ENCODE measurements at regions not wholly inside any gene's neighbourhood (a gene's known extent, or its start where the extent isn't known, plus 50 kb on each side); places are given as distances from the start of the nearest gene placed in this dataset.
"Not testable (repeated sequence)": the region's sequence is repeated elsewhere in the genome, so short reads cannot be mapped to it uniquely, and the experiment has no call there.

DNA sequence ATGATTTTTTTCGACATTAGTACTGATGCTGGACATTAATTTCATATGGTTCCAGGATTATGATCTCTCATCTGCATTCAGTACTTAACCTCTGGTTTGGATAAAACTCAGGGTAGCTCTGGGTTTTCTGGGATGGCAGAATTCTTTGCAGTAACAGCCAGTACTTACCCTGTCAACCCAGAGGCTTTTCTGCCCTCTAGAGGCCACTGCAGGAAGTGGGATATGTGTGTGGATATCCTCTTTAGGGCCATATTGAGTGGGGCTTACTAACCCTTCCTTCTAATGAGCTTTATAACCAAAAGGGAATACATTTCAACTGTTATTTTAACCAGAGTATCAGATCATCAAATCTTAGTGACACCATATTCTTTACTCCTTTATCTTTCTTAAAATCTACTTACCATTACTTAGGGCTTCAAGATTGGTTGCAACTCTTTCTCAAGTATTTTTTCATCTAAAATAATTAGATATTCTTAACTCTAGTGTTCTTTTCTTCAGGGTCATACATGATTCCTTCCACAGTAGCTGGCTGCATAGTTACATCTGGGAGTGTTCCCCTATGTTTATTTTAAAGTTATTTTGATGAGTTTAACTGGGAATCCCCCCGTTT is 488.0 kb upstream of the STXBP6 start:
- DNase-seq: peak; percentile 77

- no peak for DNase-seq
Measured at GRCh38 chr14:25526290-25526689, 476.3 kb upstream of the STXBP6 start.

DNA sequence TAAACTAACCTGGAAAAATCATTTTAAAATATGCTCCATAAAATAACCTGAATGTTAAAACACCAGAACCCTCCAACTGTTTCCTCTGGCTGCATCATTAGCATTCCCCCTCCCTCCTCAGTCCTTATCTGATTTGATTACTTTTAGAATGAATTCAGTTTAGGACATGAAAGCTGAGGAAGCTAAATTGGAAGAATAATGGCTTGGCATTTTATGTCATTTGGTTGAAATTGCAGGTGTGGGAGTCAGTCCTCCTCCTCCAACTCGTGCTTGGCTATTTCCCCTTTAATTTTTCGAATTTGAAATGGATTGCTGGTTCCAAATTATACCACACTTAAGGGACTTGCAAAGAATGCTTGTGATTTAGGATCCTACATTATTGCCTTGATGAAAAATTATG is 473.0 kb upstream of the STXBP6 start:
- no peak for DNase-seq

DNA sequence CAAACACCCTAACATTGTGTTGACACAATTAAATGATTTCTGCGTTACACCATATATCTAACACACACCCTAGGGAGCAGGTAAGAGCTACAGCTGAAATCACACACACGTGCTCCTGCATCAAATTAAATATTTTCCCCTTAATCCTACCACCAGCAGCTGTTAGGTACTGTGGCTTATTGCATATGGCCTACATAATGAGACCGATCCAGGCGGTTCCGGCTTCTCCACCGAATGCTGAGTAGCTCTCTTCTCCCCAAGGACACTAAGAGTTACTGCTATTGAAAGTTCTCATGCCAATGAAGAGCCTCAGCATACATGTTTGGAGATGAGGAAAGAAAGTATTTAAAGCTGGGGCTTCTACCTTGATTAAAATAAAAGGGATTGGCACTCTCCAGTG is 472.2 kb upstream of the STXBP6 start:
- no peak for DNase-seq

DNA sequence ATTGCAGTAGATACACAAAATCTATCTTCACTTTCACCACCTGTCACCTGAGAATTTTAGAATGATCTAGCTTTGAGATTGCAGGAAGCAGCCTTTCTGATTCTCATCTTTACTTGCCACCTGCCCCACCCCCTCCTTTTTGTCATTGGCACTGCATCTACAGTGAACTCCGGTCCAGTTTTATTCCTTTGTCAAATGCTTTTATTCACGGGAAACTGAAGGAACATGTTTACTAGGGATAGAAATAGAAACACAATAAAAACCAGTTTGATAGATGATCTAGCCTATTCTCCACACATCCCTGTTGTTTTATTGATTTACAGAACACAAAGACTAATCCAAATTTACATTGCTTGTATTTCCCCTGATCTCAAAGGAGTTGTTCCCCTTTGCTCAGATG is 471.7 kb upstream of the STXBP6 start:
- no peak for DNase-seq

- no peak for DNase-seq
Measured at GRCh38 chr14:25520821-25521220, 470.9 kb upstream of the STXBP6 start.

DNA sequence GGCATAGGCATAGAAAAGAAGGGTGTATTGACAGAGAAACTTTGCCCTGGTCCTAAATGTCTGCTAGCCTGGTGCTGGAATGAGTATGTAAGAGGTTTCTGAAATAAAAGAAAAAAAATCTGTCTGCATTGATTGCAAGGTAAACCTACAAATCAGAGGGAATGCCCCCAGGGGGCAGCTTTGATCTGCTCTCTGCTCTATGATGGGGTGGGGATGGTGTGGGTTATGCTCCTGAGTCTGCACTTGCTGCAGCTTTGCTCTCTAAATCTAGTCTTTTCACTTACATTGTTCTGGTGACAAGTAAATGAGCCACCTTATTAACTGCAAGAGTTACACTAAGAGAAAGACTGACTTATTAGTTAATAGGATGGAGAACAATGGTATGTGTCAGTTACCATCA is 468.4 kb upstream of the STXBP6 start:
- DNase-seq: no peak

GRCh38 chr14:25516838-25517237 is 466.9 kb upstream of the STXBP6 start:
- peak; percentile 47 for DNase-seq

GRCh38 chr14:25508845-25509244 is 458.9 kb upstream of the STXBP6 start:
- DNase-seq: no peak

GRCh38 chr14:25501749-25502148 is 451.8 kb upstream of the STXBP6 start:
- no peak for DNase-seq

GRCh38 chr14:25488961-25489360 is 439.0 kb upstream of the STXBP6 start:
- no peak for DNase-seq

DNA sequence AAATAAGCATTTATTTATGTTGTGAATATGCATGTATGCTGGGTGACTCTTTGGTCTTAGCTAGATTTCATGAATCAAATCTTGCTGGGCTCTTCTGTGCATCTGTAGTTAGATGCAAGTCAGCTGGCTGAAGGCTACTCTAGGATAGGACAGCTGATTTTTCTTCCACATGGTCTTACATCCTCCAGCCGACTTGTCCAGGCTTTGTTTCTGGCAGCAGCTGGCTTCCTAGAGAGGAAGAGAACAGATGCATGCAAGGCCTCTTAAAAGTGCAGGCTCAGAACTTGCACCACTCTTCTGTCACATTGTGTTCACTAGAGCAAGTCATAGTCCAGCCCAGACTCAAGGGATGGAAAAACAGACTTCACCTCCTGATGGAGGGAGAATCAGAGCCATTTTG is 435.4 kb upstream of the STXBP6 start:
- no peak for DNase-seq

GRCh38 chr14:25484906-25485305 is 435.0 kb upstream of the STXBP6 start:
- no peak for DNase-seq

- no peak for DNase-seq
Measured at GRCh38 chr14:25484235-25484634, 434.3 kb upstream of the STXBP6 start.

DNA sequence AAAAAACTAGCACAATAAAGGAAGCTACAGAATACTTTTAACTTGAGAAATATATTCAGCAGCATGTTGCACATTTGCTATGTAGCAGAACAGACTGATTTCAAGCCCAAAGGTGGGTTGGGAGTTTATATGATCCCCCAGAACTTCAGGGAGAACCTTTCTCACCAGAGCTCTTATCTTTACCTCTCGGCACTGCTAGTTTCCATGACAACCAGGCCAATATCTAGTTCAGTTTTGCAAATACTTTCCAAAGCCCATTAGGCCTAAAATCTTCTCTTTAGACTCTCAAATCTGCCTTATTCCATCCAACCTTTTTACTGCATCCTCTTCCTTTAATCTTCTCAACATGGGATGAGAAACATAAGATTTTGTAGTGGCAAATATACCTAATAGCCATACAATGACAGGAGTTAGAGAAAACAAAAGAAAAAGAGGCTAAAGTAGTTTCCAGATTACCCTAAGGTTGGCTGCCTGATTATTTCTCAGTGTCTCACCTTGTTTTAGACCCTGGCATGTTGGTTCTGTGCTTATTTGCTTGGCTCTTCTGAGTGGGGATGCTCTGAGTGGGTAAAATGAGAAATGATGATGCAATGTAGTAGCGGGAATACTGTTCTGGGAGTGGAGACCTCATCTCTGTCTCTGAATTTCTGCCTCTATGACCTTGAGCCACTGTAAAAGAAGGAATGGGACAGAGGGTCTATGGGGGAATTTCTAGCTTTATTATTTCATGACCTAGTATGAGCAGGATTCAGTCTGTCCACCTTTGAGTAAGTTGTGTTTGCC is 427.6 kb upstream of the STXBP6 start:
- no peak for DNase-seq

DNA sequence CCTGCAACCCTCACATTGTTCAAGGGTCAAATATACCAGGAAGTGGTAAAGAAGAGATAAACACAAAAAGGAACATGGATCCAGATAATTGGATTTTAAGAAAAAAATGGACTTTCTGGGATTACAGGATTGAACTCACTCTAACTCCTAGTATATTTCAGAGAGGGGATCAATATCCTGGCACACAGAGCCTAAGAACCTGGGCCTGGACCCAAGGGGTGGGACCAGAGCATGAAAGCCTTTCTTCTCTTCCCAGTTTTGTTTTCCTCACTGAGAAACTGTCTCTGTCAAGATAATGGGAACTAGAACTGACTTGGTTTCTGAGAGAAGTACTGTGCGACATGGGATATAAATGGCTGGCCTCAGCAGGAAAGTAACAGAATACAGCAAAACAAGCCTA is 422.8 kb upstream of the STXBP6 start:
- no peak for DNase-seq

- no peak for DNase-seq
Measured at GRCh38 chr14:25464772-25465171, 414.8 kb upstream of the STXBP6 start.

DNA sequence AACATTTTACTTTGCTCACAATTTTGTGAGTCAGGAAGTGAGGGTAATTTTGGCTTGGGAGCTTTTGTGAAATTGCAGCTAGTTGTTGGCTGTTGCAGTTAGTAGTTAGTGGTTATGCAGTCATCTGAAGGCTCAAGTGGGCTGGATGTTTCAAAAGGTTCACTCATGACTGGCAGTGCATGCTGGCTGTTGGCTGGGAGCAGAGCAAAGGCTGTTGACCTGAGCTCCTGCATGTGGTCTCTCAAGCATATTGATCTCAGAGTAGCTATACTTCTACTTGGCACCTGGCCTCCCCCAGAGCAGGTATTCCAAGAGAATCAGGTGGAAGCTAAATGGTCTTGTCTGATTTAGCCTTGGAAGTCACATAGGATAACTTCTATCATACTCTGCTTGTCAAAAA is 414.1 kb upstream of the STXBP6 start:
- no peak for DNase-seq

DNA sequence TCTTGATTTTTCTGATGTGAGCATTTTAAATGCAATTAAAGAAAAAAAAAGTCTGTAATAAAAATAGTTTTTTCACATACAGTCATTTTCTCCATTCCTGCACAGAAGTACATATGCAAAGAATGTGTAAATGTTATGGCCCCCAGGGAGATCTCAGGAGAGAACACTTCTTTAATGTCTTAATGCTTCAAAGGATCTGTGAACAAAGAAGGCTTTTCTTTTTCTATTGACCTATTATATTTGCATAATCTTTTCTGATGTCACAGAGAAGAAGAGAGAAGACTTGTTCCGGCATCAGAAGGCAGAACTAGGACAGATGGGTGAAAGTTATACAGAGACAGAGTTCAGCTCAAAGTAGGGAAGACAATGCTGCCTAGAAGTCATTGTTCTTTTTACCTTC is 413.5 kb upstream of the STXBP6 start:
- no peak for DNase-seq

DNA sequence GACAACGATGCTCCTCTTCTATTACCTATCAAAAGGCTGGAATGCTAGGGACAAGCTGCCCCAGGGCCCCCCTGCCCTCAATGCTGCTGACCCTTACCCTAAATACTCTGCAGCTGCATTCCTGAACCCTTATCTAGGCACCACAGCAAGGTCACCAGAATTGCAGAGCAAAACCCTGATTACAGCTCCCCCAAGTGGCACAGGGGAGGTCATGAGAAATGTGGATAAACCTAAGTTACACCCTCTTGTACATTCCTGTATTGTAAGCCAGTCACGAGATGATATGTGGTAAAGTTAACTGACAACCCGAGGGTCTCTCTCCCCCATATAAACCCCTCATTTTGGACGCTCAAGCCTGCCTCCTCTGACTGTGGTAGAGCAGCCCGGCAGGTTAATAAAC is 411.8 kb upstream of the STXBP6 start:
- DNase-seq: no peak

GRCh38 chr14:25444381-25444780 is 394.4 kb upstream of the STXBP6 start:
- no peak for DNase-seq

DNA sequence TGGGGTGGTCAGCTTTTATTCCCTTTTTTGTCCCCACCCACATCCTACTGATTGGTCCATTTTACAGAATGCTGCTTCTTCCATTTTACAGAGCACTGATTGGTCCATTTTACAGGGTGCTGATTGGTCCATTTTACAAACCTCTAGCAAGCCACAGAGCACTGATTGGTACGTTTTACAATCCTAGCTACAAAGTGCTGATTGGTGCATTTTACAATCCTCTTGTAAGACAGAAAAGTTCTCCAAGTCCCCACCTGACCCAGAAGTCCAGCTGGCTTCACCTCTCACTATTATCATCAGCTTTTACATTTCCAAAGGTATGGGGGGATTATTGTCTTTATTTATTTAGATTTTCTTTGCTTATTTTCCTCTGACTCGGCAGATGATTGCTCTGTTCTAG is 390.4 kb upstream of the STXBP6 start:
- DNase-seq: not testable (repeated sequence)

GRCh38 chr14:25436906-25437305 is 387.0 kb upstream of the STXBP6 start:
- no peak for DNase-seq

- DNase-seq: no peak
Measured at GRCh38 chr14:25436288-25436875, 386.4 kb upstream of the STXBP6 start.

Measured in DMS53 (cell line).